Neuronal stem cell (in vitro differentiated cells): ENCODE measurements at regions not wholly inside any gene's neighbourhood (a gene's known extent, or its start where the extent isn't known, plus 50 kb on each side); places are given as distances from the start of the nearest gene placed in this dataset.
"Not testable (repeated sequence)": the region's sequence is repeated elsewhere in the genome, so short reads cannot be mapped to it uniquely, and the experiment has no call there.

Experiments used
- DNase-seq: peaks from one replicate; pipeline ENCODE4 v3.0.0-alpha.2; 2013; ENCODE audit warnings: low spot score
- H2AFZ ChIP-seq: one replicate; pipeline ENCODE4 v1.6.1; 2013; ENCODE audit warnings: mild to moderate bottlenecking, low read length, inconsistent platforms
- H2AK5ac ChIP-seq: 2 replicates; pipeline ENCODE4 v1.6.1; 2013; ENCODE audit warnings: low read depth, mild to moderate bottlenecking, inconsistent platforms, low read length, moderate library complexity, mixed read lengths
- H2BK120ac ChIP-seq: 2 replicates; pipeline ENCODE4 v1.6.1; 2013; ENCODE audit warnings: low read depth, mild to moderate bottlenecking, inconsistent platforms, low read length, moderate library complexity, mixed read lengths
- H2BK12ac ChIP-seq: one replicate; pipeline ENCODE4 v1.6.1; 2013; ENCODE audit warnings: low read length, inconsistent platforms
- H2BK15ac ChIP-seq: 2 replicates; pipeline ENCODE4 v1.6.1; 2013; ENCODE audit warnings: mild to moderate bottlenecking, low read length, inconsistent platforms, mixed read lengths
- H2BK5ac ChIP-seq: one replicate; pipeline ENCODE4 v1.6.1; 2013; ENCODE audit warnings: inconsistent platforms, mild to moderate bottlenecking, low read length, moderate library complexity
- H3K14ac ChIP-seq: one replicate; pipeline ENCODE4 v1.6.1; 2013; ENCODE audit warnings: low read length, inconsistent platforms
- H3K18ac ChIP-seq: 2 replicates; pipeline ENCODE4 v1.6.1; 2013; ENCODE audit warnings: low read length, inconsistent platforms
- H3K23ac ChIP-seq: 2 replicates; pipeline ENCODE4 v1.6.1; 2013; ENCODE audit warnings: low read depth, mild to moderate bottlenecking, mixed read lengths, low read length, inconsistent platforms; ENCODE audit not compliant: poor library complexity
- H3K27ac ChIP-seq: replicated peaks from 3 replicates; pipeline ENCODE4 v1.5.1; 2013; ENCODE audit warnings: low read length, inconsistent platforms
- H3K27me3 ChIP-seq, 3 experiments: 2 replicates each; pipeline ENCODE4 v1.6.1; 2013; ENCODE audit warnings: low read length in 3 of 3, mild to moderate bottlenecking in 2 of 3, inconsistent platforms in 1 of 3, low read depth in 1 of 3, mixed read lengths in 1 of 3, moderate library complexity in 1 of 3; ENCODE audit not compliant: control insufficient read depth in 3 of 3, insufficient read depth in 3 of 3
- H3K36me3 ChIP-seq, 2 donors: replicated peaks in 1 of 2; 2 replicates each; pipeline ENCODE4 v1.6.1; 2013; ENCODE audit warnings: low read length in 2 of 2; ENCODE audit not compliant: control insufficient read depth in 2 of 2, insufficient read depth in 2 of 2
- H3K4ac ChIP-seq: 2 replicates; pipeline ENCODE4 v1.6.1; 2013; ENCODE audit warnings: inconsistent platforms, mild to moderate bottlenecking, low read length, moderate library complexity
- H3K4me1 ChIP-seq, 2 donors: 1 replicate in 1 of 2; 2 replicates in 1 of 2; pipeline ENCODE4 v1.6.1; 2013; ENCODE audit warnings: low read length in 2 of 2, low read depth in 1 of 2; ENCODE audit not compliant: control insufficient read depth in 2 of 2, insufficient read depth in 1 of 2
- H3K4me2 ChIP-seq: one replicate; pipeline ENCODE4 v1.6.1; 2013; ENCODE audit warnings: mild to moderate bottlenecking, low read length, inconsistent platforms; ENCODE audit not compliant: insufficient read depth, poor library complexity, severe bottlenecking
- H3K4me3 ChIP-seq, 2 donors: 2 replicates each; pipeline ENCODE4 v1.5.1; 2013; ENCODE audit warnings: low read length in 2 of 2, mild to moderate bottlenecking in 2 of 2, inconsistent platforms in 1 of 2, moderate library complexity in 1 of 2
- H3K79me1 ChIP-seq: one replicate; pipeline ENCODE4 v1.6.1; 2013; ENCODE audit warnings: low read depth, mild to moderate bottlenecking, inconsistent platforms, low read length, moderate library complexity
- H3K9ac ChIP-seq: one replicate; pipeline ENCODE4 v1.6.1; 2013; ENCODE audit warnings: mild to moderate bottlenecking, low read depth, low read length, inconsistent platforms; ENCODE audit not compliant: poor library complexity
- H3K9me3 ChIP-seq, 2 donors: replicated peaks in 1 of 2; 2 replicates each; pipeline versions ENCODE3 to v1.6.1; 2013; ENCODE audit warnings: low read length in 2 of 2, mild to moderate bottlenecking in 2 of 2, inconsistent platforms in 1 of 2, low read depth in 1 of 2, mixed read lengths in 1 of 2, moderate library complexity in 1 of 2; ENCODE audit not compliant: control insufficient read depth in 2 of 2, insufficient read depth in 1 of 2
- H4K8ac ChIP-seq: one replicate; pipeline ENCODE4 v1.6.1; 2013; ENCODE audit warnings: low read depth, mild to moderate bottlenecking, inconsistent platforms, low read length, moderate library complexity
- H4K91ac ChIP-seq: one replicate; pipeline ENCODE4 v1.6.1; 2013; ENCODE audit warnings: low read length, low read depth, mild to moderate bottlenecking, inconsistent platforms; ENCODE audit not compliant: poor library complexity
- WGBS, 2 donors: extraction: QIAGEN DNeasy Blood & Tissue Kit; methylation state at CpG; one replicate each; pipeline ENCODE4 v1.1.7; 2013; ENCODE audit warnings: missing lambda C conversion rate in 2 of 2, mixed read lengths in 1 of 2; ENCODE audit not compliant: insufficient read length in 2 of 2, insufficient replicate concordance in 1 of 2; ENCODE audit errors: extremely low coverage in 2 of 2; 5-methylcytosine and 5-hydroxymethylcytosine counted together

DNA sequence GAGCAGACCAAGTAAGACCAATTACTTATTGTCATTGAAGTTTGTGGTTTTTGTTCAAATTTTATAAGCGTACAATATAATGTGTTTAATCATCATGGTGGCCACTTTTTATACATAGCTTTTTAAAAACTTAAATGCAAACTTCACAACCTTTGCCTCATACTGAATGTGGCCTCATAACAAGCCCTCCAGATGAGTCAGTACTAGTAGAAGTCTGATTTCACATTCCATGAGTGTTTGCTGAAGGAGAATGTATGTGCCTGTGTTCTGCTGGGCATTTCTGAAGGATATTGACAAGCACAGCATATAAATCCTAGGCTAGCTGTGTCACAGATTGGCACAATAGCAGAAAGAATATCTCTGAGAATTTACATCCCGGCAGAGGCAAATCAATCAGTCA lies 506.4 kb downstream of the TUBA3C start:
- not testable (repeated sequence) for H3K23ac ChIP-seq, H3K14ac ChIP-seq, H3K4me1 ChIP-seq, H3K4me3 ChIP-seq, H3K4me2 ChIP-seq, H2AK5ac ChIP-seq, H2BK120ac ChIP-seq, H2BK5ac ChIP-seq, H2BK15ac ChIP-seq, H3K9ac ChIP-seq, H3K27me3 ChIP-seq, H4K8ac ChIP-seq, H3K79me1 ChIP-seq, H2BK12ac ChIP-seq, H3K9me3 ChIP-seq, H3K18ac ChIP-seq, H4K91ac ChIP-seq, DNase-seq, H3K27ac ChIP-seq, H3K4ac ChIP-seq, H3K36me3 ChIP-seq, H2AFZ ChIP-seq
- no CpG with 5 or more reads among the region's 2 CpGs for WGBS, 2 donors

DNA sequence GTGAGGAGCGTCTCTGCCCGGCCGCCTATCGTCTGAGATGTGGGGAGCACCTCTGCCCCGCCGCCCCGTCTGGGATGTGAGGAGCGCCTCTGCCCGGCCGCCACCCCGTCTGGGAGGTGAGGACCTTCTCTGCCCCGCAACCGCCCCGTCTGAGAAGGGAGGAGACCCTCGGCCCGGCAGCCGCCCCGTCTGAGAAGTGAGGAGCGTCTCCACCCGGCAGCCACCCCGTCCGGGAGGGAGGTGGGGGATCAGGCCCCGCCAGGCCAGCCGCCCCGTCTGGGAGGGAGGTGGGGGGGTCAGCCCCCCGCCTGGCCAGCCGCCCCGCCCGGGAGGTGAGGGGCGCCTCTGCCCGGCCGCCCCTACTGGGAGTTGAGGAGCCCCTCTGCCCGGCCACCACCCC lies 507.8 kb downstream of the TUBA3C start:
- H2AFZ ChIP-seq, H4K91ac ChIP-seq, H3K4me2 ChIP-seq, H2BK12ac ChIP-seq, H2BK120ac ChIP-seq, H2BK5ac ChIP-seq, H2BK15ac ChIP-seq, H3K4me3 ChIP-seq, H3K27ac ChIP-seq, H3K4me1 ChIP-seq, H3K23ac ChIP-seq, H2AK5ac ChIP-seq, DNase-seq, H3K4ac ChIP-seq, H3K79me1 ChIP-seq, H3K18ac ChIP-seq, H3K9ac ChIP-seq, H3K9me3 ChIP-seq, H3K27me3 ChIP-seq, H3K36me3 ChIP-seq, H4K8ac ChIP-seq, H3K14ac ChIP-seq: not testable (repeated sequence)
- whole genome bisulfite sequencing, 2 donors: no CpG with 5 or more reads among the region's 33 CpGs

DNA sequence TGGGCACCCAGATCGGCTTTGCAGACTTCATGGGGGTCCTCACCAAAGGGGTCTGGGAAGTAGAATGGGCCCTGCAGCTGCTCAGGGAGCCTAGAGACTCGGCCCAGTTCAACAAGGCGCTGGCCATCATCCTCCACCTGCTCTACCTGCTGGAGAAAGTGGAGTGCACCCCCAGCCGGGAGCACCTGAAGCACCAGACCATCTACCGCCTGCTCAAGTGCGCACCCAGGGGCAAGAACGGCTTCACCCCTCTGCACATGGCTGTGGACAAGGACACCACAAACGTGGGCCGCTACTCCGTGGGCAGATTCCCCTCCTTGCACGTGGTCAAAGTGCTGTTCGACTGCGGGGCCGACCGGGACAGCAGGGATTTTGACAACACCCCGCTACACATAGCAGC lies 515.0 kb downstream of the TUBA3C start:
- H3K4ac ChIP-seq, H3K4me1 ChIP-seq, H2AK5ac ChIP-seq, H3K14ac ChIP-seq, H2BK15ac ChIP-seq, H2AFZ ChIP-seq, H2BK120ac ChIP-seq, H3K4me2 ChIP-seq, H3K4me3 ChIP-seq, DNase-seq, H2BK5ac ChIP-seq, H3K9ac ChIP-seq, H3K27ac ChIP-seq, H3K79me1 ChIP-seq, H3K23ac ChIP-seq, H3K27me3 ChIP-seq, H3K9me3 ChIP-seq, H2BK12ac ChIP-seq, H4K8ac ChIP-seq, H4K91ac ChIP-seq, H3K18ac ChIP-seq, H3K36me3 ChIP-seq: not testable (repeated sequence)
- no CpG with 5 or more reads among the region's 16 CpGs for WGBS, 2 donors

DNA sequence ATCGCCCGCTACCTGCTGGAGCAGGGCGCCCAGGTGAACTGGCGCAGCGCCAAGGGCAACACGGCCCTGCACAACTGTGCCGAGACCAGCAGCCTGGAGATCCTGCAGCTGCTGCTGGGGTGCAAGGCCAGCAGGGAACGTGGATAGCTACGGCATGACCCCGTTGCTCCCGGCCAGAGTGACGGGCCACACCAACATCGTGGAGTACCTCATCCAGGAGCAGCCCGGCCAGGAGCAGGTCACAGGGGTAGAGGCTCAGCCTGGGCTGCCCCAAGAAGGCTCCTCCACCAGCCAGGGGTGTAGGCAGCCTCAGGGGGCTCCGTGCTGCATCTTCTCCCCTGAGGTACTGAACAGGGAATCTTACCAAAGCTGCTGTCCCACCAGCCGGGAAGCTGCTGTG lies 515.9 kb downstream of the TUBA3C start:
- not testable (repeated sequence) for H2BK15ac ChIP-seq, H3K14ac ChIP-seq, H3K9me3 ChIP-seq, H4K91ac ChIP-seq, DNase-seq, H3K27ac ChIP-seq, H3K4me2 ChIP-seq, H3K4ac ChIP-seq, H3K79me1 ChIP-seq, H2AFZ ChIP-seq, H2BK12ac ChIP-seq, H3K4me3 ChIP-seq, H2AK5ac ChIP-seq, H2BK120ac ChIP-seq, H3K9ac ChIP-seq, H3K18ac ChIP-seq, H3K23ac ChIP-seq, H2BK5ac ChIP-seq, H3K4me1 ChIP-seq, H4K8ac ChIP-seq, H3K36me3 ChIP-seq, H3K27me3 ChIP-seq
- WGBS, 2 donors: no CpG with 5 or more reads among the region's 16 CpGs
